ENCODE measurements at regions not wholly inside any gene's neighbourhood (a gene's known extent, or its start where the extent isn't known, plus 50 kb on each side); places are given as distances from the start of the nearest gene placed in this dataset.
"Not testable (repeated sequence)": the region's sequence is repeated elsewhere in the genome, so short reads cannot be mapped to it uniquely, and the experiment has no call there.

GRCh38 chr16:88206006-88206405 is 176.8 kb upstream of the ZNF469 start:
- H3K9me3 ChIP-seq (ENCODE audit: low read depth); H3K9ac ChIP-seq; in situ Hi-C loops (cut with MboI); H3K9me2 ChIP-seq (ENCODE audit: insufficient read depth); H2AFZ ChIP-seq; H3K4me3 ChIP-seq; H3K27ac ChIP-seq; H4K20me1 ChIP-seq (ENCODE audit: insufficient read depth); DNase-seq; H3K4me2 ChIP-seq (ENCODE audit: unreplicated experiment); H3K79me2 ChIP-seq (ENCODE audit: insufficient read depth); H3K36me3 ChIP-seq (ENCODE audit: low read depth); H3F3A ChIP-seq (ENCODE audit: insufficient read depth); H3K4me1 ChIP-seq (ENCODE audit: insufficient read depth); H3K27me3 ChIP-seq (replicated peaks; ENCODE audit: insufficient read depth): not testable (repeated sequence)
- 72 to 85% methylated on average over 11 to 14 of the region's 16 CpGs for WGBS, 2 experiments (ENCODE audit: low coverage in 1 of 2, low lambda C conversion rate in 2 of 2, missing lambda C conversion rate in 2 of 2)

DNA sequence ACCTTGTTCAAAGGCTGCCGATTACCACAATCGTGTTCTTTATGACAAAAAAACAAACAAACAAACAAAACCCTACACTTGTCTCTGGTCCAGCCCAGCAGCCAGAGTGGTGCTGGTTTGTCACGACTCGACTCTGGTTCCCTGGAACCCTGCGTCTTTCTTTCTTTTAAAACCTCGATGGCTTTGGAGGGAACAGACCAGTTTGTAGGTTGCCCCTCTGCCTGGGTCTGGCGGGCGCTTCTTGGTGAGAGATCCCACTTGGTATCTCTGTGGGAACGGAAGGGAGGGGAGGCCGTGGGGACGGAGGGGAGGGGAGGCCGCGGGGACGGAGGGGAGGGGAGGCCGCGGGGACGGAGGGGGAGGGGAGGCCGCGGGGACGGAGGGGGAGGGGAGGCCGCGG is 176.2 kb upstream of the ZNF469 start:
- H3K9me2 ChIP-seq (ENCODE audit: insufficient read depth); H3K27me3 ChIP-seq (replicated peaks; ENCODE audit: insufficient read depth); DNase-seq; H3K27ac ChIP-seq; in situ Hi-C loops (cut with MboI); H3K79me2 ChIP-seq (ENCODE audit: insufficient read depth); H3K4me2 ChIP-seq (ENCODE audit: unreplicated experiment); H3K4me3 ChIP-seq; H3K4me1 ChIP-seq (ENCODE audit: insufficient read depth); H3K9ac ChIP-seq; H3K36me3 ChIP-seq (ENCODE audit: low read depth); H2AFZ ChIP-seq; H4K20me1 ChIP-seq (ENCODE audit: insufficient read depth); H3K9me3 ChIP-seq (ENCODE audit: low read depth); H3F3A ChIP-seq (ENCODE audit: insufficient read depth): not testable (repeated sequence)
- 87 to 98% methylated on average over 5 to 17 of the region's 22 CpGs for WGBS, 2 experiments (ENCODE audit: low coverage in 1 of 2, low lambda C conversion rate in 2 of 2, missing lambda C conversion rate in 2 of 2)

GRCh38 chr16:88208112-88208511 is 174.6 kb upstream of the ZNF469 start:
- H3K27ac ChIP-seq, result no peak overlapping the region
- no peaks in the 10 kb centered on the region for H3K9me3 ChIP-seq (ENCODE audit: low read depth)
- in situ Hi-C loops (cut with MboI), result no loop called here
- H3K4me3 ChIP-seq, result no peak overlapping the region
- H3F3A ChIP-seq (ENCODE audit: insufficient read depth), result no peaks in the 10 kb centered on the region
- H3K27me3 ChIP-seq (replicated peaks; ENCODE audit: insufficient read depth), result no peaks in the 10 kb centered on the region; the same call in 1 of the 2 replicates
- no peak overlapping the region for H3K4me2 ChIP-seq (ENCODE audit: unreplicated experiment)
- no peaks in the 10 kb centered on the region for H4K20me1 ChIP-seq (ENCODE audit: insufficient read depth)
- no peak overlapping the region for H2AFZ ChIP-seq
- H3K36me3 ChIP-seq (ENCODE audit: low read depth), result no peaks in the 10 kb centered on the region
- no peaks in the 10 kb centered on the region for H3K9me2 ChIP-seq (ENCODE audit: insufficient read depth)
- TF ChIP-seq EZH2phosphoT487 (IDR thresholded peaks at IDR 0.05; ENCODE audit: insufficient read depth, low read depth) (no peak), EZH2 (IDR thresholded peaks at IDR 0.05; ENCODE audit: insufficient read depth, poor library complexity, severe bottlenecking) (no peak)
- no peak overlapping the region for H3K9ac ChIP-seq
- H3K4me1 ChIP-seq (ENCODE audit: insufficient read depth), result no peaks in the 10 kb centered on the region
- 44 to 48% methylated on average over 10 of the region's 10 CpGs for WGBS, 2 experiments (ENCODE audit: low coverage in 1 of 2, low lambda C conversion rate in 2 of 2, missing lambda C conversion rate in 2 of 2)
- no peak for DNase-seq
- H3K79me2 ChIP-seq (ENCODE audit: insufficient read depth), result no peaks in the 10 kb centered on the region

DNA sequence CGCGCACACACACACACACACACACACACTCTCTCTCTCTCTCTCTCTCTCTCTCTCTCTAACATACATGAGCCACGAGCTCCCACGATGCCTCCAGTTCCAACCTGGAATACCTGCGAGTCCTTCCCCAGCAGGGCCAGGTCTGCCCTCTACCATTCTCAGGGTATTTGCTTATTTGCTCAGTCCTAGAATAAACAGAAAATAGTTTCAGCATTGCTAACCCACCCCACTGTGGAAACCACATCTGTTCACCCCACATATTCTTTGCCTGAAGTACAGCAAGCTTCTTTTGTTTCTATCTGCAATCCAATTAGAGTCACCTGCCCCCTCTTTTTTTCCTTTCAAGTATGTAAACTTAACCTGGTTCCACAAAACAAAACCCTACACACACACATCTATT is 174.0 kb upstream of the ZNF469 start:
- H3K4me1 ChIP-seq (ENCODE audit: insufficient read depth); H2AFZ ChIP-seq; H3F3A ChIP-seq (ENCODE audit: insufficient read depth); H3K36me3 ChIP-seq (ENCODE audit: low read depth); H3K4me3 ChIP-seq; H3K27ac ChIP-seq; in situ Hi-C loops (cut with MboI); H3K4me2 ChIP-seq (ENCODE audit: unreplicated experiment); DNase-seq; H3K9me2 ChIP-seq (ENCODE audit: insufficient read depth); H3K9ac ChIP-seq; H4K20me1 ChIP-seq (ENCODE audit: insufficient read depth); H3K79me2 ChIP-seq (ENCODE audit: insufficient read depth); H3K27me3 ChIP-seq (replicated peaks; ENCODE audit: insufficient read depth); H3K9me3 ChIP-seq (ENCODE audit: low read depth): not testable (repeated sequence)
- WGBS, 2 experiments (ENCODE audit: low coverage in 1 of 2, low lambda C conversion rate in 2 of 2, missing lambda C conversion rate in 2 of 2), result 57% methylated on average over 4 of the region's 5 CpGs; no CpG with 5 or more reads in 1 of the 2 experiments

- H3K4me2 ChIP-seq (ENCODE audit: unreplicated experiment); H3K9ac ChIP-seq; H3K79me2 ChIP-seq (ENCODE audit: insufficient read depth); H3K9me2 ChIP-seq (ENCODE audit: insufficient read depth); H2AFZ ChIP-seq; H3K4me1 ChIP-seq (ENCODE audit: insufficient read depth); H3K27ac ChIP-seq; H3K36me3 ChIP-seq (ENCODE audit: low read depth); H4K20me1 ChIP-seq (ENCODE audit: insufficient read depth); H3K4me3 ChIP-seq; H3K27me3 ChIP-seq (replicated peaks; ENCODE audit: insufficient read depth); in situ Hi-C loops (cut with MboI); DNase-seq; H3K9me3 ChIP-seq (ENCODE audit: low read depth); H3F3A ChIP-seq (ENCODE audit: insufficient read depth): not testable (repeated sequence)
- 41 to 48% methylated on average over 1 of the region's 1 CpG for WGBS, 2 experiments (ENCODE audit: low coverage in 1 of 2, low lambda C conversion rate in 2 of 2, missing lambda C conversion rate in 2 of 2)
These were observed 173.2 kb upstream of the ZNF469 start for GRCh38 chr16:88209579-88209978.

DNA sequence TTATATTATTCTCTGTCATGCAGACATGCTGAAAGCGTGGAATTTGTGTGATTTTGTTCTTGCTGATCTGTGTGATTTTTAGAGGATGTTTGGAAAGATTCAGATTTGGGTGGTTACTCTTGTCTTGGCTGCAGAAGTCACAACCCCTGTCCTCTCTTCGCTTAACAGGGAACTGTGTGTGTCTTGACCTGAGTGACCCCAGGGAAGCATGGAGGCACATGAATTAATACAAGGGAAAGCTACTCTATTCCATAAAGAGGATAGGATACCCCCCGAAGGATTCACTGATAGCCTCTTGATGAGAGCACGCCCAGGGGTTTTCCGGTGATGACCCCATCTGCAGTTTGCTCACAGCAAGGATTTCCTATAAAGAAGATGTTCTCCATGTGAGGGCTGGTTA is 168.8 kb upstream of the ZNF469 start:
- not testable (repeated sequence) for DNase-seq

GRCh38 chr16:88221001-88221761 is 161.6 kb upstream of the ZNF469 start:
- H4K20me1 ChIP-seq (ENCODE audit: insufficient read depth); H3K9me3 ChIP-seq (ENCODE audit: low read depth); H3K36me3 ChIP-seq (ENCODE audit: low read depth); H3K9ac ChIP-seq; H3K4me2 ChIP-seq (ENCODE audit: unreplicated experiment); H3F3A ChIP-seq (ENCODE audit: insufficient read depth); DNase-seq; H3K27ac ChIP-seq; H3K4me1 ChIP-seq (ENCODE audit: insufficient read depth); H2AFZ ChIP-seq; H3K27me3 ChIP-seq (replicated peaks; ENCODE audit: insufficient read depth); in situ Hi-C loops (cut with MboI); H3K79me2 ChIP-seq (ENCODE audit: insufficient read depth); H3K4me3 ChIP-seq; H3K9me2 ChIP-seq (ENCODE audit: insufficient read depth): not testable (repeated sequence)
- WGBS, 2 experiments (ENCODE audit: low coverage in 1 of 2, low lambda C conversion rate in 2 of 2, missing lambda C conversion rate in 2 of 2), result 81 to 85% methylated on average over 27 to 29 of the region's 29 CpGs

More for the DNA sequence above, 168.8 kb upstream of the ZNF469 start:
- H4K20me1 ChIP-seq (ENCODE audit: insufficient read depth); H3K36me3 ChIP-seq (ENCODE audit: low read depth); H3K9me3 ChIP-seq (ENCODE audit: low read depth); H3K9ac ChIP-seq; H3K4me3 ChIP-seq; H3K79me2 ChIP-seq (ENCODE audit: insufficient read depth); H2AFZ ChIP-seq; H3K27ac ChIP-seq; H3K4me2 ChIP-seq (ENCODE audit: unreplicated experiment); H3F3A ChIP-seq (ENCODE audit: insufficient read depth); in situ Hi-C loops (cut with MboI); H3K27me3 ChIP-seq (replicated peaks; ENCODE audit: insufficient read depth); H3K9me2 ChIP-seq (ENCODE audit: insufficient read depth); H3K4me1 ChIP-seq (ENCODE audit: insufficient read depth): not testable (repeated sequence)
- WGBS, 2 experiments (ENCODE audit: low coverage in 1 of 2, low lambda C conversion rate in 2 of 2, missing lambda C conversion rate in 2 of 2), result 65 to 67% methylated on average over 4 to 5 of the region's 5 CpGs

Measured in GM23248 (cell line).